ENCODE measurements at regions not wholly inside any gene's neighbourhood (a gene's known extent, or its start where the extent isn't known, plus 50 kb on each side); places are given as distances from the start of the nearest gene placed in this dataset.

DNA sequence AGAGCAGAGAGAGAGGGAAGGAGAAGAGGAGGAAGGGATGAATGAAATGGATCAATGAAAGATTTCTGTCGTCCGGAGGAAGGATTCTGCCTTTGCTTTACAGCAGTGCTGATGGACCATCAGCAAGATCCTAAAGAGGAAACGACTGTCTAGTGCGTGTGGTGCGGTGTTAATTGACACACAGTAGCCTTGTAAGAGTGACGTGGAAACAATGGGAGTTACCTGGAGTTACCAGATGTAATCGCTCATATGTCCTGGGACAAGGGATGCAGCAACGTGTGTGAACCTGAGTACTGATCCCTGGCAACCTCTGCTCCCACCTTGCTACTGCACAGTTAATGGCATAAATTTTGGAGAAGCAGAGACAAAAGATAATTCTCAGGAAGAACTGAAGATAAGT, 62.6 kb upstream of the TPRG1 start:
- no peak for TF ChIP-seq CTCF (IDR thresholded peaks at IDR 0.05)
- WGBS, 2 donors = 70 to 75% methylated on average over 8 of the region's 8 CpGs
- no peak for ATAC-seq
- Histone ChIP-seq H3K36me3 (no peaks in the 10 kb centered on the region), H3K9me3 (peaks cover 0 to 24% (median 0%) of the 10 kb centered on the region in 11 donors), H3K4me3 (no peak overlapping the region), H3K4me1 (no peaks in the 10 kb centered on the region), H3K27ac (no peak overlapping the region), H3K27me3 (no peaks in the 10 kb centered on the region)
- intact Hi-C loops (cut with DNase I) = loop anchor here in 1 of 10 donors (5.0 kb wide), 1 partner anchor 788 kb away; no protein-coding TSS in a partner anchor
- no peak for DNase-seq

- intact Hi-C loops (cut with DNase I) = no loop called here
- Histone ChIP-seq H3K4me3 (no peak overlapping the region), H3K27me3 (no peaks in the 10 kb centered on the region), H3K9me3 (peaks cover 0 to 10% (median 0%) of the 10 kb centered on the region in 11 donors), H3K27ac (no peak overlapping the region), H3K4me1 (peaks cover 0 to 7% (median 0%) of the 10 kb centered on the region in 9 donors), H3K36me3 (no peaks in the 10 kb centered on the region)
- ATAC-seq = no peak
- TF ChIP-seq CTCF (IDR thresholded peaks at IDR 0.05) = no peak
- WGBS, 2 donors = 62 to 89% methylated on average over 1 of the region's 1 CpG
- DNase-seq = no peak
These were observed 54.7 kb upstream of the TPRG1 start for GRCh38 chr3:189117087-189117486.

- Histone ChIP-seq H3K27me3 (no peaks in the 10 kb centered on the region), H3K4me3 (no peak overlapping the region), H3K27ac (no peak overlapping the region), H3K9me3 (peaks cover 0 to 10% (median 0%) of the 10 kb centered on the region in 11 donors), H3K36me3 (no peaks in the 10 kb centered on the region), H3K4me1 (peaks cover 3 to 21% (median 17%) of the 10 kb centered on the region in 9 donors)
- TF ChIP-seq CTCF (IDR thresholded peaks at IDR 0.05) = no peak
- DNase-seq (no peak), ATAC-seq (no peak)
- whole genome bisulfite sequencing, 2 donors = 79 to 94% methylated on average over 1 of the region's 1 CpG
- intact Hi-C loops (cut with DNase I) = no loop called here
These were observed 52.9 kb upstream of the TPRG1 start for GRCh38 chr3:189118896-189119295.

- no peak for TF ChIP-seq CTCF (IDR thresholded peaks at IDR 0.05)
- intact Hi-C loops (cut with DNase I) = no loop called here
- no peaks in the 10 kb centered on the region for H3K27me3 ChIP-seq
- ATAC-seq (no peak), DNase-seq (no peak)
- peaks cover 0 to 10% (median 0%) of the 10 kb centered on the region in 11 donors for H3K9me3 ChIP-seq
- no peak overlapping the region for H3K4me3 ChIP-seq
- no peak overlapping the region for H3K27ac ChIP-seq
- peaks cover 3 to 30% (median 24%) of the 10 kb centered on the region in 9 donors for H3K4me1 ChIP-seq
- 64 to 83% methylated on average over 3 of the region's 3 CpGs for WGBS, 2 donors
- no peaks in the 10 kb centered on the region for H3K36me3 ChIP-seq
These were observed 51.8 kb upstream of the TPRG1 start for GRCh38 chr3:189119950-189120349.
